Tongue (tissue), 1 donor: ENCODE measurements at regions not wholly inside any gene's neighbourhood (a gene's known extent, or its start where the extent isn't known, plus 50 kb on each side); places are given as distances from the start of the nearest gene placed in this dataset.
A peak's percentile ranks its signal among the peaks of the same experiment; 100 is the strongest.

Experiments
- DNase-seq: peaks from one replicate; pipeline ENCODE4 v3.0.0-alpha.2; 2015

GRCh38 chr5:2125171-2125900 lies 242.6 kb upstream of the IRX4 start:
- no peak for DNase-seq

GRCh38 chr5:2124434-2125170 lies 241.9 kb upstream of the IRX4 start:
- no peak for DNase-seq

GRCh38 chr5:2123874-2124273 lies 241.1 kb upstream of the IRX4 start:
- no peak for DNase-seq

DNA sequence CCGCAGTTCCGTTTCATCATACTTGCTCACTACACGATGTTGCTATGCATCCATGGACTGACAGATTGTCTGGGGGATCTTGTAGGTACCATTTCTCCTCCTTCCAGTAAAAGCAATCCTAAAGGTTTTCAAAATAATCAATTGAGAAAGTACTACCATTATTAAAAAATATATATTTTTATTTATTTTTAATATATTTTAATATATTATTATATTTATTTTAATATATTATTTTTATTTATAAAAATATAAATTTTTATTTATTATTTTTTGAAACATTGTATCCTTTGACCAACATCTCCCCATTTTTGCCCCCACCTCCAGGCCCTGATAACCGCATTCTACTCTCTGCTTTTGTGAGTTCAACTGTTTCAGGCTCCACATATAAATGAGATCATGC lies 237.6 kb upstream of the IRX4 start:
- DNase-seq, result no peak

DNA sequence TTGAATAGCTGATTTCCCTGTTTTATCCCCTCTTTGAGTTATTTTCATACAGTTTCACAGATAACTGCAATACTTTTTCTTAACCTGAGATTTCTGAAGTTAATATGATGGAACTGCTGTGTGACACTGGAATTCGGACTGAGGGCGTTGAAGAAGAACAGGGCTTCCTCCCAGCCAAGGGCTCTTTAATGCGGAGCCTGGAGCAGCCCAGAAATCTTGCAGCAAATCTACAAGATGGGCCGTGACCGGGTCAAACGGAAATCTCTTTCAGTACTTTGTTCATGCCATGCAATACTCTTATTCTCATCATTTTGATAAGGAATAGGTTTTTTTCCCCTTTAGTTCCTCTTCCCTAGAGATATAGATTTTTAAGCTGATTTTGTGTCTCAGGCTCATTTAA lies 236.8 kb upstream of the IRX4 start:
- no peak for DNase-seq

- no peak for DNase-seq
Observed at GRCh38 chr5:2113348-2114131, 230.8 kb upstream of the IRX4 start.

- no peak for DNase-seq
Observed at GRCh38 chr5:2112173-2113025, 229.7 kb upstream of the IRX4 start.

GRCh38 chr5:2111569-2112105 lies 228.9 kb upstream of the IRX4 start:
- DNase-seq, result no peak

DNA sequence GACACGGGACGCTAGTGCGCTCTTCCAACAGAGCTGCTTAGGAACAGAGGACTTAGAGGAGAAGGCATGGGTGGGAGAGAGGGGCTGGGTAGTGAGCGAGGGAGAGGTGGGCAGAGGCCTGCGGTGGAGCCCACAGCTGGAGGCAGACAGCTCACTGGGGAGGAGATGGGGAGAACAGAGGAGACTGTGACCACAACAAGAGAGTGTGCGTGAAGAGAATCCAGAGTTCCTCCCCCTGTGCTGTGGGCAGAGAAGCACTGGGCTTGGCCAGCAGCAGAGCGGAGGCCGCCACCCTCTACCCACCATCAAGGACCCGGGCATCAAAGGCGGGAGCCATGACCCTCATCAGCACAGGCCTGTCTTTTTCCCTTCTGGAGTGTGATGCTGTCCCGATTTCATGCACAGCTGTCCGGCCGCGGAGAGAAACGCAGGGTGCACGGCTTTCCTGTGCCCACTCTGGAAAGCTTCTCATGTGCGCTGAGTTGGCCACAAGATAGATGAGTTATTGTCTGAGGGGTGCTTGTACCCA lies 228.3 kb upstream of the IRX4 start:
- DNase-seq, result no peak

DNA sequence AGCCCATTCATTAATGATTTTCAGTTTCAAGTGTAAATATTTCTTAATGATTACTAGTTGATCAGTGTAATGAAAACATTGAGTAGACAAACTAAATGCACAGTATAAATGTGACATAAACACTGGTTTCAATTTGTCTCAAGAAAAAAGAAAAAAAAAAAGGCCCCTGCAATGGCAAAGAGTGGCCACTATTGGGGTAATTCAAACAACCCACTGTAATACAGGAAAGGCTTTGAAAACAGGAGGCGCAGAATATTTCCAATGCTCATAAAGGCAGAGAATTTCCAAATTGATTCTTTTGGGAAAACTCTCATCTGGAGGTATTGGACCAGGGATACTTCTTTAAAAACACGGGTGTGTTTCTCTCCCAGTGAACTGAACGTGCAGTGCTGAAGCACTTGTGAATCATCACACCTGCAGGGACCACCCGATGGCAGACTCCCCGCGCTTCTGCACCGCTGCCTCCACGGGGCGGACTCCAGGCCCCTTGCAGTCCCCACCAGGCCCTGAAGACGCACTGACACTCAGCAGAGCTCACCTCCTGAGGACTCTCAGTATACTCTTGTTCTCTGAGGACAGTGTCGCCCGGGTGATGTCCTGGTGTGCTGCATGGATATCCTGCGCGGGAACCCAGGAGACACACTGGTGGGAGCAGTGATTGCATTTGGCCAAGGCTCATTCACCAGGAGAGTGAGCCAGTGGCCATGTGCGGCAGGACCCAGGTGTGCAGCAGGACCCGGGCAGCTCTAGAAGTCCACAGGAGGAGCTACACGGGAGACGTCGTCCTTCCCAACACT lies 227.6 kb upstream of the IRX4 start:
- DNase-seq, result no peak

DNA sequence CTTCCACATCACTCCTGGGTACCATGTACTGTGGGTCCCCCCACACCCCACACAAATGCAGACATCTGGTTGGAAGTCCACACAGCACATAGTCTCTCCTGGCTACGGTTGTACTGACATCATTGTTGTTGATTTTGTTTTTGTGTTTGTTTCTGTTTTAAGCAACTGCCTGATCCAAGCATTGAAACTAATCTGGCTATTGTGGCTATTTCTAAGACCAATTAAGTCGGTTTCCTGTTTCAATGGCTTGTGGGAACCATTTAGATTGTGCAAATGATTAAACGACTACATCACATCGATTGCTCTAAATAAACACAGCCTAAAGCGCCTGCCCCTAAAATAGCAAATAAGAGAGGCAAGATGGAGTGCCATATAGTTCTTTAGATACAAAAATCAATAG lies 226.8 kb upstream of the IRX4 start:
- DNase-seq, result no peak

DNA sequence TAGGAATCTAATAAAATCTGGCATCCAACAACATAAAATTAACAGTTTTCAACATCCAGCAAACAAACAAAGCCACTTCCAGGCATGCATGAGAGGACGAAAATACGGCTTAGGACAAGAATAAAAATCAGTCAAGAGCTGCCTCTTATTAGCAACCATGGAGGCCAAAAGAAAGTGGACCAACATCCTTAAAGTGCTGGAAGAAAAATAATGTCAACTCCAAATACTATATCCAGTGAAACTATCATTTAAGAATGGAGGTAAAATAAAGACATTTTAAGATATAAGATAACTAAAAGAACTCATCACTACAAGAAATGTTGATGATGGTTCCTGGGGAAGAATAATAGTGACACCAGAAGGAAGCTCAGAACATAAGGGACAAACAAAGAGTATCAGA lies 224.0 kb upstream of the IRX4 start:
- no peak for DNase-seq

DNA sequence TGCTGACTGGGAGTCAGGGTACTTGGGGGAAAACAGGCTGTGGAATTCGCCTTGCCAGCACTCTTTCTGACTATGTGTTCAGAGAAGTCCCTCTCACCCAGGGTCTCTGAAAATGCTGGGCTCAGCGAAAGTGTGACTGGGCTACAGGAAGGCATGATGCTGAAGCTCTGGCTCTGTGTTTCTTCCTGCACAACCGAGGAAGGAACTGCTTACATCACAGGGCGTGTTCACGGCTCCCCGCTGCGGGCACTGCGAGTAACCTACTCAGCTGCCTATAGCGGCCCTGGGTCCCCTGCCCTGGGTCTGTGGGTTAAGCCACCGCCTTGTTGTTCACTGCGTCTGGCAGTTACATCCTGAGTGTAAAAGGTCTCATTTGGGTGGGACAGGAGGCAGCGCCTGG lies 222.4 kb upstream of the IRX4 start:
- no peak for DNase-seq

- DNase-seq, result no peak
Observed at GRCh38 chr5:2103940-2104339, 221.2 kb upstream of the IRX4 start.

DNA sequence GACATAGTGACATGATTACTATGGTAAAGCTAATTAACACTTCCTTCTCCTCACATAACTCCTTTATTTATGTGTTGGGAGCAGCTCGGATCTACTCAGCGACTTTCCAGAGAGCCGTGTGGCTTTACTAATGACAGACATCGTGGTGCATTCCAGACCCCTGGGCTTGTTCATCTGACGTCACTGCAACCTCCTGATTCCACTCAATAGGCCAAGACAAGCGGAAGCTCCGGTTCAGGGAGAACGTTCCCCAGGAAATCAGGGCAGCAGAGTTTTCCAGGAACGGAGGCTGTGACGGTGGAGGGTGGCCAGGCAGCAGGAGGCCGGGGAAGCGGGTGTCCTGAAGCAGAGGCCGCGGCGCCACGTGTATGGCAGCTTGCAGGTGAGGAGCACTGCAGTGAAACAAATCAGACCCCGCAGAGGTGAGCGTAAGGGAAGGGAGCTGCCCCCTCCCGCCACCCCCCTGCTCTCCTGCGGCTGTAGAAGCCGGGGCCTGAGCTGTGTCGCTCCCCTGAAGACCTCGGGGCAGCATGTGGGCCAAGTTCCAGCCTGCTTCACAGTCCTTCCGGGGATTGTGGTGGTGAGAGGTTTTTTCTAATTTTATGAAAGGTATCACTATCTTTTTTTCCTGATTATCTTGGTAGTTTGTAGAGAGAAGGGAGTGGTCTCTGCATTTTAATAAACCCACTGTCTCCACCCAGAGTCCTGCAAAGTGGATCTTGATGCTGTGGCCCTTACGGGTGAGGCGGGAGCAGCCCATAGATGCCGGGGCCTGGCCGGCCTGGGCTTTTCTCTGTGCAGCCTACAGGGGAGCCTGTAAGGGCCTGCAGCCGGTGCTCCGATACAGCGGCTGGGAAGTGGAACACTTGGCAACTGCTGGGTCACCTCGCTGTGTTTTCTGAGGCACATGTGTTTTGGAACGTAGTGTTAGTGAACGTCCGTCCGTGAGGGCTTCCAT lies 220.4 kb upstream of the IRX4 start:
- DNase-seq, result no peak

DNA sequence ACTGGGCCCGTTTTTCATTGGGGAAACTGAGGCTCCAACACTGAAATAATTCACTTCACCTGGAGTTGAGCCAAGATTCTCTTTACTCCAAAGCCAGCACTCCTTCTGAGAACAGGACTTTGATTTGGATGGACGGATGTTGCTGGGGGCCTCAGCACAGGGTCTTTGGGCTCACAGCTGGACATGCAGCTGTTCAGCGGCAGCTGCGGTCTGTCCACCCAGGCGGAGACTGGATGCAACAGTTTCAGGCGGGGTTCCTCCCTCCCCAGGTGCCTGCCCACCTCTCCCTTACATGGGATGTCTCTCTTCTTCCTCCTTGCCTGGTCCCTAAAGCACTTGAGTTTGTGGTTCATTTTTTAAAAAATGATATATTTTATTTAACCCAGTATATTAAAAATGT lies 219.0 kb upstream of the IRX4 start:
- DNase-seq, result peak; percentile 51

DNA sequence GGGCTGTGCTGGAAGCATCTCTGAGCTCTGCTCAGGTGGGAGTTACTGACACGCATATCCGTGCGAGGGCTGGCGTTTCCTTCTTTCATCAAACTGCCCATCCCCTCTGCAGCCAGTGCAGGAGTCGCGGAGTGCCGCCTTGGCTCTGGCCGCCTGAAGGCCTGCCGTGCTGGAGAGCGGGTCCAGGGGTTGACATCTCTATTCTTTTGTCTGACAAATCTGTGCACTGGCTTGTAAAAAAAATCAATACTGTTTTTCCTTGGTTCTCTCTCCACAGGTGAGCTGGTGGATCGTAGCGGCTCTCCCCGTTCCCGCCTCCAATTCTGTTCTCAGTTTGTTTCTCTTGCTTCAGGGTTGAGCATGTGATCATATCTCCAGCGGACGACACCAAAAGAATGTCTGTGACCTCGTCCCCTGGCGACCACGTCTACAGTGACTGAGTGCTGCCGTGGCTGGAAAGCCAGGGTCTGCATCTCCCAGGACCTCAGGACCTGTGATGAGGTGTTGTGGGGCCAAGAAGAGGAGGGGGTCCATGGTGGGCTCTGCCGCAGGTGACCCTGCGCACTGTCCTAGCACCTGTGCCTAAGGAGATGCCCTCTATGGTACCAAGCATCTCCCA lies 214.3 kb upstream of the IRX4 start:
- DNase-seq, result no peak

DNA sequence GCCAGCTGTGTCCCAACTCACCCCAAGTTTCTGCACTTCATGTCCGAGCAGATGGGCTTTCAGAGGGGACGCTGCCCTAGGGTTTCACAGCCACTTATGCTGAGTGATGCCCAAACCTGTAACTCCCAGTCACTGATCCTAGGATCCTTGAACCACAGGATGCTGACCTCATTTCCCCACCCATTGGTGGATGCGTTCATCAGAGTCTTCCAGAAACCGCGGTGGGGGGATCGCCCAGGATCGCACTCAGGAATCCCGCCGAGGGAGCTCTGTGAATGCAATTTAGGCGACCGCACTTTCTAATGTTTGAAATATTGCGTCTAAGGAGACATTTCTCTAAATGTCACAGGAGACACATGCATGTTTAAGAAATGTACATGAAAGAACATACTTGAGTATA lies 212.3 kb upstream of the IRX4 start:
- no peak for DNase-seq

DNA sequence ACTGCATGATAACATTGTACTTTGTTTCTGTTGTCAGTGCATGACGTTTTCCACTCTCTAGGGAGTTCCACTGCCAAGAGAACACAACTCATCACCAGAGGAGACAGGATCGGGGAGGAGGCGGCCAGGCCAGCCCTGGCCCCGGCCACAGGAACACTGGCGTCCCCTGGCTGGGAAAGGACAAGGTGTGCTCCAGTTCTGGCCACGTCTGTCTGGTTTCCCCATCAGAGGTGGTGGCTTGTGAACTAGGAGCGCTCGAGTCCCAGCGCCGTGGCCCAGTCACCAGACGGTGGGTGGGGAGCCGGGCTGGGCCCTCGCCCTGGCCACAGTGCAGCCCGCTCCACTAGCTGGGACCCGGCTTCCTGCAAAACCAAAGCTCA lies 211.9 kb upstream of the IRX4 start:
- DNase-seq, result no peak
